HG02588 (cell line): ENCODE measurements at regions not wholly inside any gene's neighbourhood (a gene's known extent, or its start where the extent isn't known, plus 50 kb on each side); places are given as distances from the start of the nearest gene placed in this dataset.
"Not testable (repeated sequence)": the region's sequence is repeated elsewhere in the genome, so short reads cannot be mapped to it uniquely, and the experiment has no call there.

Source experiments
- ATAC-seq: cut with Tn5 transposase; IDR thresholded peaks from one replicate; pipeline ENCODE4 v1.9.1; 2021; ENCODE audit warnings: mild to moderate bottlenecking, moderate library complexity; ENCODE audit not compliant: unreplicated experiment

DNA sequence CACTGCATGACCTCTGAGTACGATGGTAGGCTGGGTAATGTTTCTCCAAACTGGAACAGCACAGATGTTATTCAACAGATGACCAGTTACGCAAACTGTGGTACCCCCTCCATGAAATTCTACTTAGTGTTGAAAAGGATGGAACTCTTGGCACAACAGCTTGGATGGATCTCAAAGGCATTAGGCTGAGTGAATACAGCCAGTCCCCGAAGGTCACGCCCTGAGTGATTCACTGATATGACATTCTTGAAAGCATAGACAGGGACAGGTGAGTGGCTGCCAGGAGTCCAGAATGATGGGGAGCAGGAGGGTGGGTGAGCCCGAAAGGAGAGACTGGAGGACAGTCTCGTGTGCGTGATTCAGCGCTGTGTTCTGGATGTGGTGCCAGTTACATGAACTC is 187.5 kb upstream of the TMEM132C start:
- no peak for ATAC-seq

DNA sequence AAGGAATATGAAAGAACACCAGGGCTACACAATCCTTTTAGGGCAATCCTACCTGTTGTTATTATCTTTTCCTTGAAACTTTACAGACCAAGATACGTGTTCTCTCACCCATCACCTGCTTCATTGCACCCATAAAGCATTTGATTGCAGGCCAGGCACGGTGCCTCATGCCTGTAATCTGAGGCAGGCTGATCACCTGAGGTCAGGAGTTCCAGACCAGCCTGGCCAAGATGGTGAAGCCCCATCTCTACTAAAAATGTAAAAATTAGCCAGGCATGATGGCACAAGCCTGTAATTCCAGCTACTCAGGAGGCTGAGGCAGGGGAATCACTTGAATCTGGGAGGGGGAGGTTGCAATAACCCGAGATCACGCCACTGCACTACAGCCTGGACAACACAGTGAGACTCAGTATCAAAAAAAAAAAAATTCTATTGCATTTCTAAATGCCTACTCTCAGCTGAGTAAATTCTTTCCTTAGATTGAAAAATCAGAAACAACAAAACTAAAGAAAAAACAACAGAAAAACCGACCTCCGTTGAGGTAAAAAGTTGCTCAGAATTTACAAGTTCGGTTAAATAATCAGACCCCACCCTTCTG is 183.7 kb upstream of the TMEM132C start:
- no peak for ATAC-seq

DNA sequence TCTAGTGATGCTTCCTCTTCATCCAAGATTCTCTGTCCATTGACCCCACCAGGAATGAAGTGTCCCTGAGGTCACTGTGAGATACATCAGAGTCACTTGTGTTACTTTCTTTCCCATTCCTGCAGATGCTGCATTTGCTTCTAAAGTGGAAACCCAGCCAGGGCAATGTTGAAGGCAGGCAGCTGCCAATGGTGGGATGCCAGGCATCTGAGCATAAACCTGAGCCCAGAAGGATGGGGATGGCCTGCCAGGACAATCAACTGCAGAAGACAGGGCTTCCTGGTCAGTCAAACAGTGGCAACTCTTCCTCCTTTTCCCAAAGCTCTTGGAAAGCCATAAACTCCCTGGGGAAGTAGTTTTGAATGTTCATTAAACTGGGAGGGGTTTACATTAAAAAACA is 178.0 kb upstream of the TMEM132C start:
- ATAC-seq: no peak

DNA sequence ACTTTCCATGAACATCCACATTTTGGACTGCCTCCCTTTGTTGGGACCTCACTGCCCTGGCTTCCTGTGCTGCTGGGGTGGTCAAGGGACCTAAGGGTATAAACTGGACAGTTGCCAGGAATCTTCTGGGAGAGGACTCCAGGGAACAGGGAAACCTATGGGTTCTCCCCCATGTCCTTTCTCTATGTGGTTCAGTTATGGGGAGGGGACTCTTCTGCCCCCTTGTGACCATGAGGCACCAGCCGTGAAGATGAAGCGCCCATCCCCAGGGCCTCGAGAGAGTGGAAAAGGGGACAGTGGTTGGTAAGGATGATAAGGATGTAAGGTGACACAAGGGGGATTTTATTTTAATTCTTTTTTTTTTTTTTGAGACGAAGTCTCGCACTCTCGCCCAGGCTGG is 177.0 kb upstream of the TMEM132C start:
- ATAC-seq: no peak

DNA sequence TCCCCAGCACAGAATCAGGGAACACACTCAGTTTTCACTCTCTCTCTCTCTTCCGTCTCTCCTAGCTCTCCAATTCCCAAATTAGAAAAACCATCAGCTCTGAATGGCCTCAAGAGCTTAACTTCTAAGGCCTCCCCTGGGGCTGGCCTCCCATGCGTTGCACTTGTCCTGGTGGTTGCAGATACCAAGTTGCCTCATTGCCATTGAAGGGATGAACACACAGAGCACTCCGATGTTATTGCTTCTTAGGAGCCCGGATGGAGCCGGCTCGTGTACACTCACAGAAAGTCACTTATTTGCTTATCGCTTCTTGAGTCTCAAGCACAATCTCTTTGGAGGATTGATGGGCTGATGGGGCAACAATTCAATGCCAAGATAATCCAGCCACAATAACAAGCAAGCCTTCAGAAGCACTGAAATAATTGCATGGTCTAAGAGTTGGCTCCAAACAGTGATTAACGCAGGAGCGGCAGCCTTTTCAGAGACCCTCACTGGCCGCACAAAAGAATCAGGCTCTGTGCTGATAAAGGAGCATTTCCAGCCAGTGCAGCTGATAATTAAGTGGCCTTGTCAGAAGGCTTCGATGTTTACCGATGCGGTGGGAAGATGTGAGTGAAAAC is 175.8 kb upstream of the TMEM132C start:
- ATAC-seq: no peak

DNA sequence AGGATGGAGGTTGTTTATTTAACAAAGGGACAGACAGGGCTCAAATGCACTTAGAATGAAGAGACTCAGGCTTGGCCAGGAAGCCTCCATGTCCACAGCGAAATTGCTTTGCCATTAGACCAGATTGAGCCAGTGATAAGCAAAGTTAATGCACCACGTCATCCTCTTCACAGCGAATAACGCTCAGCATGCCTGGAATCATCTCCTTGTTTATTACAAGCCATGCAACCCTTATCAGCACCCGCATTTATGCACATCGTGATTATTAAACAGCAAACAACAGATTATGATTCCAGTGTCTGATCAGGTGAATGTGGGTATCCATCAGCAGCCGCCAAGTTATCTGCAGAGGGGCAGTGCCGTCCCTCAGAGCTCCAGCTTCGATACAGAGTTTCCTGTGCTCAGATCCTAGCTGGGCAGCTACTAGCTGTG is 175.0 kb upstream of the TMEM132C start:
- no peak for ATAC-seq

DNA sequence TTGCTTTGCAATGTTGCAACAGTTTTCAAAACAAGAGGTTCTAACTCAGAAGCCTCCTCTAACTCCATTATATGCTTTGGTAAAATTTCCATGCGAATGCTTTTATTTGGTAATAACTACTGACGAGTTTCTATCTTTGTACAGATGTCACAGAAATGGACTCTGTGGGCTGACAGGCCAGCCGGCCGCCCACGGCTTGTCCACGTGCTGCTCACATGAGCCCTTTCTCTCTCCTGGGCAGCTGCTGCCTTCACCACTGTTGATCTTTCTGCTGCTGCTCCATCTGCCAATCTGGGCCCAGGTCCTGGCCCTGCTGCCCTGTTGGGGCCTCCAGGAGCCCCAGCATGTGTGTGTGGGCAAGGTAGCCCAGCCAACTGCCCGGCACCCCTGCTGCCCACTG is 168.2 kb upstream of the TMEM132C start:
- ATAC-seq: no peak

DNA sequence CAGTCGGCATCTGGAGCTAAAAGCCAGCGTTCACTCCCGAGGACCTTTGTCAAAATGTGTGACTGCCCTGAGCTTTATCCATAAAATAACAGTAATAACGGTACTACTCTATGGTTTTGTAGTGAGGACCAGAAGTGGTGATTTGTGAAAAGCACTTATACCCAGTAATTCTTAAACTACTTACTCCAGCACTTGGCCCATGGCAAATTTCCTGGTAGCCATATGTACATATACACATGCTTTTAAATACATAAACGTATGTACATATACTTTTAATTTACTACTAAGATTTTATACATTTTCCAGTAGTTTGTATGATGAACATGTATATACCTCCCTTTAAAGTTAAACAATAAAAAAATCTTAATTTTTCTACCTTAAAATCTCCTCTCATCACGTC is 163.8 kb upstream of the TMEM132C start:
- ATAC-seq: no peak

DNA sequence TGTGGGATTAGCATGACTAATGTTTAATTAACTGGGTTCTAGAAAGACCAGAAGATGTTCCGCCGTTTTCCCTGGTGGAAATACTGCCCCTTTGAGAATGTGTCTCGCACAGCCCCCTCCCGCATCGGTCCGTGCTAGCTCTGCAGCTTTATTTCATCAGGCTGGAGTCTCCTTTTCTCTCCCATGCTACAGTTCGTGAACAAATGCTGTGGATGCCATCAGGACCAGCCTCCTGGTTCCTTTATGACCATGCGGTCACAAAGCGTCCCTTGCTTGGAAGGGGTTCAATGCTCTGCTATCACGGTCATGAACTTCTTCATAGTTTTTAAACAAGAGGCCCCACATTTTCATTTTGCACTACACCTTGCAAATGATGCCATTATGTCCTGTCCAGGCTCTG is 157.7 kb upstream of the TMEM132C start:
- no peak for ATAC-seq

DNA sequence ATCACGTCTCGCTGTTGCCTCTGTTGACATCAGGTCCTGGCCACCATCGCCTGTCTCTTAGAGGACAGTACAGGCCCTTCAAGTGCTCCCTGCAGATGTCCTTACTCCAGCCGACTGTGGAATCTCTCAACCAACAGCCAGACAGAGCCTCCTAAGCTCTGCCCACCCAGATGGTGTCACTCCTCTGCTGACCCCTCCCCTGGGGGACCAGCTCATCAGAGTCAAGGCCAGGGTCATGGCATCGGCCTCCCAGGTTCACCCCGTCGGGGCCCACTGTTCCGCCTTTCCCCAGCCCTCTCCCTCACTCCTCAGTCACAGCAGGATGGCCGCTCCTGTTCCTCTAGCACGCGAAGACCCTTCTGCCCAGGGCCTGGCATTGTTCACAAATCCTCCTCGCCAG is 157.3 kb upstream of the TMEM132C start:
- no peak for ATAC-seq

DNA sequence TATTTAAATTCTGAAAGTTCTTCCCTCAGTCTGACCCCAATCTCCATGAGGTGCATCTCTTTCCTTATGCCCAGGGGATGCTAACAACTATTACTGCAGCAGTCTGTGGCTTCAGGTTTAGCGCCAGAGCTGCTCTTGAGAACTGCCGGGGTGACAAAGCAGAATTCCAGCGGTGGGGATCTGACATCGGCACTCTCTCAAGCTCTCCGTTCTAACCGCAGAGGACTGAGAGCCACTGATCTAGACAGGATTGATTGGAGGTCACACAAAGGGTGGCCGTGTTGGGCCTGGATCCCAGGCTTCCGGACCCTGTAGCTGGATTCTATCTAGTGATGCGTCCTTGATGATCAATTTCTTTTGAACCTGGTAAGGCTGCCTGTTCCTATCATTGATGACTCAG is 155.6 kb upstream of the TMEM132C start:
- ATAC-seq: no peak

DNA sequence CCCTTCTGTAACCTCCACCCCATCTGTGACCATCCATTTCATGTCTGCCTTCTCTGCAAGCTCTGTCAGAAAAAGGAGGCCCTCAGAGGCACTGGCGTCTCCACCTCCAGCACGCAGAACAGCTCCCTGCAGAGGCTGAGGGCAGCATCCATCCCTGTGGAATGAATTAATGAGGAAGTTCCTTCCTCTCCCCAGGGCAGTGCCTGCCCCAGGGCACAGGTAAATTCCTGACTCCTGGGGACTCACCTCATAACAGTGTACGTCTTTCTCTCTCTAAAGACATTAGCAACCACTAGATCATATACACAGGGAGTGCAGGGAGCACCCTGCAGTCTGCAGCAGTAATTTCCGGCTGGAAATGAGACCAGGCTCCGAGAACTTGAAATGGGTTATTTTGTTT is 155.0 kb upstream of the TMEM132C start:
- ATAC-seq: no peak

DNA sequence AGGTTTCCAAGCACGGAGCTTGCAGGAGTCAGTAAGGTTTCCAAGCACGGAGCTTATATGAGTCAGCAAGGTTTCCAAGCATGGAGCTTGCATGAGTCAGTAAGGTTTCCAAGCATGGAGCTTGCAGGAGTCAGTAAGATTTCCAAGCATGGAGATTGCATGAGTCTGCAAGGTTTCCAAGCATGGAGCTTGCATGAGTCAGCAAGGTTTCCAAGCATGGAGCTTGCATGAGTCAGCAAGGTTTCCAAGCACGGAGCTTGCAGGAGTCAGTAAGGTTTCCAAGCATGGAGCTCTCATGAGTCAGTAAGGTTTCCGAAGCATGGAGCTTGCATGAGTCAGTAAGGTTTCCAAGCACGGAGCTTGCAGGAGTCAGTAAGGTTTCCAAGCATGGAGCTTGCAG is 153.7 kb upstream of the TMEM132C start:
- not testable (repeated sequence) for ATAC-seq

DNA sequence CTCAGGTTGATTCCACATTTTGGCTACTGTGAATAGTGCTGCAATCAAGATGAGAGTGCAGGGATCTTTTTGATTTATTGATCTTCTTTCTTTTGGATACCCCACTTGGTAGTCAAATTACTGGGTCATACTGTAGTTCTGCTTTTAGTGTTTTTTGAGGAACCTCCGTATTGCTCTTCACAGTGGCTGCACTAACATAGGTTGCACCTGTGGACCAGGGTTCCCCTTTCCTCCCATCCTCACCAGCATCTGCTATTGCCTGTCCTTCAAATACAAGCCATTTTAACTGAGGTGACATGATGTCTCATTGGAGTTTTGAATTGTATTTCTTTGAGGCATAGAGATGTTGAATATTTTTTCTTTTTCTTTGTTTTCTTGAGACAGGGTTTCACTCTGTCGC is 152.5 kb upstream of the TMEM132C start:
- no peak for ATAC-seq

DNA sequence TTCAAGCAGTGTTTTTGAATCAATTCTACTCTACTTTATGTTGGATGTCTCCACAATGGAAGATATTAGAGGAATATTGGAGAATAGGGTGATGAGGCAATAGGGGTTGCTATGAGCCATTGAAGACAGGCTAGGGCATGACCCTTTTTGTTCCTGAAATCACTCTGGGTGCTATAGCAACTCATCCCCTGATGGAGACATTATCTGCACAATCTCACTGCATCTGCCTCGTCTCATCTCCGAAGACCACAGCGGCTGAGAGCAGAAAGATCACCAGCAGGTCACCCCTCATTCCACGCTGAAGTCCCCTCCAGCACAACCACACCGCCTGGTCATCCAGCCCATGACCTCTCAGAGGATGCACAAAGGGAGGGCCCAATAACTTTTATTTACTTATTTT is 150.4 kb upstream of the TMEM132C start:
- ATAC-seq: no peak

DNA sequence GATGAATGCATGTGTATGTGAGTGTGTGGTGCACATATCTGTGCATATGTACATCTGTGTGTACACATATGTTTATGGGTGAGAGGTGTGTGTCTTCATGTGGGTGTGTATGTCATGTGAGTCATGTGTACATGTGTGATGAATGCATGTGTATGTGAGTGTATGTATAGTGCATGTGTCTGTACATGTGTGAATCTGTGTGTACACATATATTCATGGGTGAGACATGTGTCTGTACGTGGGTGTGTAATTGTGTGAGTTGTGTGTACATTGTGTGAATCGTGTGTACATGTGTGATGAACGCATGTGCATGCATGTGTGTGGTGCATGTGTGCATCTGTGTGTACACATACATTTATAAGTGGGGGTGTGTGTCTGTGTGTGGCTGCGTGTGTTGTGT is 146.9 kb upstream of the TMEM132C start:
- no peak for ATAC-seq

DNA sequence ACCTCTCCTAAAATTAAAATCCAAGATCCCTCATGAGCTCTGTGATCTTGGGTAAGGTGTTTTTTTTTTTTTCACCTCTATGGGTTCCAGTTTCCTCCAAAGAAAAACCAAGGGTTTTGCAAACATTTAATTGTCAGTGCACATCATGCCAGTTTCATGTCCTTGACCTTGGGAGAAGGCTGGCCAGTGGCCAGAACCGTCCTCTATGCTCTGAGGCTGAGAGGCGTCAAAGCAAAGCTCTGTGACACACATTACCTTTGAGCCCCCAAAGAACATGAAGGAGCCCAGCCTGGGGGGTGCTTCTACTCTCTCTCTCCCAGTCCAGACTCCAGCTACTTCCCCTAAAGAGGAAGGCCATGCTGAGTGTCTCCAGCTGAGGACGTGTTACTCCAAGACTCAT is 145.5 kb upstream of the TMEM132C start:
- no peak for ATAC-seq

DNA sequence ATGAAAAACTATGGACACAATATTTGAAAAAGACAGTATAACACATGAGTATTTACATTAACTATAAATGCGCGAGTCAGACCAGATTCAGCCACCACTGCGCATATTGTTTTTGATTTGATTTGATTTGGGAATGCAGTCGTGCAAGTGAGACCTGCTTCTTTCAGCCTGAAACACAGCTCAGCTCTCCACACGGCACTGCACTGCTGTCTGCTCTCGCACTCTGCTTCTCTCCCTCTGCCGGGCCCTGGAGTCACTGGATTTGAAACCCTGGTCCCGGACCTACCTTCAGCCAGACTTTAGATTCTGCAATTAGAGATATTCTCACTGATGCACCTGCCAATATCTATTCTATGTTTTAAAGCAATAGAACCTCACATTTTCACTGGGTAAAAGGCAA is 143.9 kb upstream of the TMEM132C start:
- ATAC-seq: no peak

DNA sequence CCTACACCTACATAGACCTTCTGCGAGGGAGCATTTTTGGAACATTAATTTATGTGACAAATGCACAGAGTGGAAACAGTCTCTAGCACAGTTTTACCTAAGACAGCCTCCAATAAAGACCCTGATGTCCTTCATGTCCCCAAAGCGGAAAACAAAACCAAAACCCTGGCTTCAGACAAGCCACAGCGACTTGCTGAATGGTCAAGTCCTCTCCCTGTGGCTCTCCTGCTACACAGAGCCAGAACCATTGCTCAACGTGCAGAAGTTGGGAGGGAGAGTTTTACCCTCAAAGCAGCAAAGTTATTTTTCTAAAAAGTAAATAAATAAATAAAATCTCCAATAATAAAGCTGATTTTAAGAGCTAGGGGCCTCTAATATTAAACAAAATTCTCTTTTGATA is 135.0 kb upstream of the TMEM132C start:
- no peak for ATAC-seq

DNA sequence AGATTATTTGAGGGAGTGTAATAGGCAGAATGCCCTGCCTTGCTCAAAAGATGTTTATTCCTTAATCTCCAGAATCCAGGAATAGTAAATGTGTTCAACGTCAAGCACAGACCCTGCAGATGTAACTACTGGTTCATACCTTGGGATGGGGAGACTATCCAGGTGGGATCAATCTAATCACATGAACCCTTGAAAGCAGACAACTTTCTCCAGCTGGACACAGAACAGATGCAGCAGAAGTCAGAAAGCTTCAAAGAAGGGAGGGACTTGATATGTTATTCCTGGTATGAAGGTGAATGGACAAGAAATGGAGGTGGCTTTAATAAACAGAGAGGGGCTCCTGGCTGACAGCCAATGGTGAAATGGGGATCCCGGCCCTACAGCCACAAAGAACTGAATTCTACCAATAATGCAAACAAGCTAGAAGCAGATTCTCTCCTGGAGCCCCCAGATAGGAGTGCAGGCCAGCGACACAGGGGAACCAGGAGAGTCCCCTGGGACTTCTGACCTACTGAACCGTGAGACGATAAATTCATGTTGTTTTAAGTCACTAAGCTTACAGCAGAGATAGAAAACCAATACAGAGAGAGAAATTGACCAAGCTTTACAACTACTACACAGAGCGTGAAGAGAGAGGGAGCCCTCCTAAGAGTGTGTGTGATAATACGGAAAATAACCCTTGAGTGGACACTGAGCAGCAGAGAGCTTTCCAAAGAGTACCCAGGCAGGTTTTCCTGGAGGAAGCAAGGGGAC is 133.5 kb upstream of the TMEM132C start:
- ATAC-seq: no peak

DNA sequence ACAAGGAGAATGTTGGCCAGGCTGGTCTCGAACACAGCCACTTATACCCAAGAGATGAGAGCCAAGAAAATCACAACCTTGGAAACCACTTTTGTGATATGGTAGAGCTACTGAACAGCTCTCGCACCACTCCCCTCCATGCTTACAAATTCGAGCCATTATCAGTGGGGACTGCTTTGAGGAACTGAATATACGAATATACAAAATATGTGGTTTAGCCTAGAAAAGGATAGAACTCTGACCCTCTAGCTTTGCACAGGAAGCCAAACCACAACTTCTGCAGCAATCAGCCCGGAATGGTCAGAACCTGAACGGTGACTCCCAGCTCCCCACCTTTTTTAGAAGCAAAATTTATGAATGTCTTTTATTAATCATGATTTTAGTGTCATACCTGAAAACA is 129.8 kb upstream of the TMEM132C start:
- no peak for ATAC-seq

DNA sequence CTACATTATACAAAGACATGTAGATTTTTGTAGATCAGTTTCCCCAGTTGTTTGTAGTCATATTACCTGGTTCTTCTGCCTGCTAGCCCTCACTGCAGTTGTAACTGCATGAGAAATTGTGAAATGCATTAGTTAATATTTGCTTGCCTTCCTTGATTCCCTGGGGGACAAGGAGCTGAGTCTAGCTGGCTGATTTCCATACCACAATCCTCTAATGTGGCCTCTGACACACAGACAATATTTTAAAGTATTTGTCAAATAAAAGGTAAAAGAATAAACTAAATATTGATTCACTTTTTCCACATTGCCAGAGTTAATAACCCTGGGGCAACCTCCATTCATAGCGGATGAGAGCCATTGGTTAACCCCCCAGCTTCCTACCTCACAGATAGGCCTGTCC is 128.8 kb upstream of the TMEM132C start:
- no peak for ATAC-seq
